EL (cell line): ENCODE measurements at regions not wholly inside any gene's neighbourhood (a gene's known extent, or its start where the extent isn't known, plus 50 kb on each side); places are given as distances from the start of the nearest gene placed in this dataset.
"Not testable (repeated sequence)": the region's sequence is repeated elsewhere in the genome, so short reads cannot be mapped to it uniquely, and the experiment has no call there.

ENCODE experiments used
- DNase-seq: peaks from one replicate; pipeline ENCODE4 v3.0.0-alpha.2; 2016

DNA sequence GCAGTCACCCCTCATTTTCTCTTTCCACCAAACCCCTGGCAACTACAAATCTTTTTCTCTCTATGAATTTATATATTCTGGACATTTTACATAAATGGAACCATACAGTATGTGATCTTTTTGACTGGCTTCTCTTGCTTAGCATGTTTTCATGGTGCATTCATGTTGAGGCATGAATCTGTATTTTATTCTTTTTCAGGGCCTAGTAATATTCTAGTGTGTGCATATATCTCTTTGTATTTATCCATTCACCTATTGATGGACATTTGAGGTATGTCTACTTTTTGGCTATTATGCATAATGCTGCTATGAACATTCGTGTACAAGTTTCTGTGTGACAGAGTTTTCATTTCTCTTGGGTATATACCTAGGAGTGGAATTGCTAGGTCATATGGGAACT, 78.2 kb downstream of the HACD1 start:
- DNase-seq: no peak

DNA sequence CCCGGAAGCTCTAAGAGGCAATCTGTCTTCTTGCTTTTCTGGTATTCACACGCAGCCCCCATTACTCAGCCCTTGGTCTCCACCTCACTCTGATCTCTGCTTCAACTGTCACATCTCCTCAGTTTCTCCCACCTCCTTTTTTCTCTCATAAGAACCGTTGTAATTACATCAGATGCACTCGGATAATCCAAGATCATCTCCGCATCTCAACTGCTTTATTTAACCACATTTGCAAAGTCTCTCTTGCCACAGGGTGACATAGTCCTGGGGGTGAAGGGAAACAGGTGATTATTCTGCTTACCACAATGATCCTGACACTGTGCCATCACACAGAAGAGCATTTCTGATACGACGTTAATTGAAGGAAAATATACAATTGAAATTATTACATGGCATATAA, 79.9 kb downstream of the HACD1 start:
- DNase-seq: no peak

DNA sequence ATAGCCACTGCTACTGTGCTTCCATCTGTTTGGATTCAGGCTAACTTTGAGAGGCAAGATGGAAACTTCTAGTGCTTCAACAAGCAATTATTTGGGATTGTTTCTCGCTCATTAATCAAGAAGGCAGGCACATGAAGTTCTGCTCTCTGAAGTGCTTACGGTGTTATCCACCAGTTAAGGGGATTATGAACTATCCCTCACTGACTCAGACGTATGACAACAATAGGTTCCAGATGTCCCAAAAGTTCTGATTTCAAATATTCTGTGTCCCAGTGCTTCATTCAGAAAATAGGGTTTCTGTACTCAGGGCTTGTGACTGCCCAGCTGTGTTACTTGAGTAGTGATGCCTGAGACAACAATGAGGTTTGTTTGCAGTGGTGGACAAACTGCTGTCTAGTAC, 81.0 kb downstream of the HACD1 start:
- DNase-seq: no peak

DNA sequence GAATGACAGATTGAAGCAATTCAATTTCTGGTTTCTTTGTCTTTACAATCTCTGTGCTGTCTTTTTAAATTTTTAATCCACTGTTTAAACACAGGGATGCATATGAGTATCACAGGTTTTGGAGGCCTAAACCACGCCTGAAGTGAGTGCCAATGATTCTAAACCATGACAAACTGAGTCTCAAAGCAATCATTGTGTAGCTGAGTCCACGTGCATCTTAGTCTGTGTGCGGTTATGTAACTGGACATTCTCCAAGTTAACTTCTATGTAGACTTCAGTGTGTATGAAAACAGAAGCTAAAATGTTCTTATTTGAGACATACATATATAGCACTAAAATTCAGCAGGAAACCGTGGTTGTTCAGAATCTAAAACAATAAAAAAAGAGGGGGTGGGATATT, 79.3 kb upstream of the ST8SIA6 start:
- DNase-seq: no peak

DNA sequence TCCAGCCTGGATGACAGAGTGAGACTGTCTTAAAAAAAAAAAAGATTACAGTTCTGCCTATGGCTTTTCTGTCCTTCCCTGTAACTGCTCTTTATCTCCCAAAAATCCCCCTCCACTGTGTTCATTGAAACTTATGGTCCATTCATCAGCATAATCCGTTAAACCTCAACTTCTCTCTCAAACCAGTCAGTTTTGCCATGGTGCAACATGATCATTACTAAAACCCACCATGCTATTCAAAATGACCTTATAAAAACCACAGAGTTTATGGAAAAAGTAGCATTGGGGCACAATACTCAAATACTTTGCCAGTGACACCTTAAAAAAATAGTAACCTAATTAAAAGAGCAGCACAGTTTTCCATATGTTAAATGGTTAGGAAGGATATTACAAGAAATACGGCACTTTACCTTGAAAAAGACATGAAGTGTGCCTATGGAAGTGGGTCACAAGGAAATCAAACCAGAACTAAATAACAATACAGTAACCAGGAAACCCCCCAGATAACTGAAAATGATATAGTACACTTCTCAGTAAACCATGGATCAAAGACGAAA, 74.0 kb upstream of the ST8SIA6 start:
- no peak for DNase-seq

DNA sequence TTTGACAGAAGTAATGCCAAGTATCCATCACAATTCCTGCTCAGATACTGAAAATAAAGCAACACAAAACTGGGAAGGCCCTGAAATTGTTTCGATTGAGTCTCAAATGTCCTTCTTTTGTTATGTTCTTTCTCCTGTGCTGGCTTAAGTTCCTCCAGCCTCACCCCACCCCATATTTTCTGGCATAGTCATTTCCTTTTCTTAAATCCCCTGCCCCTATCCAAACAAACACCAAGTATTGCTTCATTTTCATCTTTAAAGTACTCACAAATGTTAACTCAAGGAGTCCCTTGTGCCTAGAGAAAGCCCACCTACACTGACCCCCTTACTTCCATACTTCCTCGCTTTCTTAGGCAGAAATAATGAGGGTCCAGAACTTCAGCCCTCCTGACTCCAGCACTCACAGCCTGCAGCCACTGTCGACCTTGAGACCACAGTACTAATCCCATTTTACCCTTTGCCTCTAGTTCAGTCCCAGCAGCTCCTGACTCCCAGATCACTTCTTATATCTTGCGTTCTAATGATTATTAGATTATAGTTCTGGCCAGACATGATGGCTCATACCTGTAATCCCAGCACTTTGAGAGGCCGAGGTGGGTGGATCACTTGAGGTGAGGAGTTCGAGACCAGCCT, 73.2 kb upstream of the ST8SIA6 start:
- DNase-seq: peak; percentile 86

DNA sequence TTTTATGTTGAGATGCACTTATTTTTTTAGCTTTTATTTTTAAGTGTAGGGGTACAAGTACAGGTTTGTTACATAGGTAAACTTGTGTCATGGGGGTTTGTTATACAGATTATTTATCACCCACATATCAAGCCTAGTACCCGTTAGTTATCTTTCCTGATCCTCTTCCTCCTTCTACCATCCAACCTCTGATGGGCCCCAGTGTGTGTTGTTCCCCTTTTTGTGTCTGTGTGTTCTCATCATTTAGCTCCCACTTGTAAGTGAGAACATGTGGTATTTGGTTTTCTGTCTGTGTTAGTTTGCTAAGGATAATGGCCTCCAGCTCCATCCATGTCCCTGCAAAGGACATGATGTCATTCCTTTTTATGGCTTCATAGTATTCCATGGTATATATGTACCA, 72.2 kb upstream of the ST8SIA6 start:
- DNase-seq: not testable (repeated sequence)

DNA sequence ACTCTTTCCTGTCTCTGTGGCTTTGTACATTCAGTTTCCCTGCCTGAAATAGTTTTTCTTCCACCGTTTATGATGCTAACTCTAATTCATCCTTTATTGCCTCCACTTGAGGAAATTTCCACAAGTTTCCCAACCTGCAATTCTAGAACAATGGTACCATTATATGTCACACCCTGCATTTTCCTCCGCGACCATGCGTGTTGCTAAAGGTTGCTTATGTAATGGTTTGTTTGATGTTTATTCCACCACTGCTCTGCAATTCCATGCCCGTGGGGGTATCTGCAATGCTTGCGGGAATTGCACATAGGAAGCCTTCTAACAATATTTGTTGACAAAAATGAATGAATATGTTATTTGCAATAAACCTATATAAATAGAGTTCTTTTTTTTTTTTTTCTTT, 69.5 kb upstream of the ST8SIA6 start:
- no peak for DNase-seq

DNA sequence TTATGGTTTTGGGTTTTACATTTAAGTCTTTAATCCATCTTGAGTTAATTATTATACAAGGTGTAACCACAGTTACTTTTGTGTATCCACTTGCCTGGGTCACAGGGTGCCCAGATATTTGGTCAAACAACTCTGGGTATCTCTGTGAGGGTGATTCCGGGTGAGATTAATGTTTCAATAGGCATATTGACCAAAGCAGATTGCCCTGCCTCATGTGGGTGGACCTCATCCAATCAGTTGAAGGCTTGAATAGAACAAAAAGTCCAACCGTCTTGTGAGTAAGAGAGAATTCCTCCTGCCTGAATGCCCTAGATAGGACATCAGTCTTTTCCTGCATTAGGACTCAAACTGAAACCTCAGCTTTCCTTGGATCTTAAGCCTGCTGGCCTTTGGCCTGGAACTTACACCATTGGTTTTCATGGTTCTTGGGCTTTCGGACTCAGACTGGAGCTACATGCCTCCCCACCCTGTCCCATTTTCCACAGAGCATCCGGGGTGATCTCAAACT, 68.9 kb upstream of the ST8SIA6 start:
- DNase-seq: no peak

DNA sequence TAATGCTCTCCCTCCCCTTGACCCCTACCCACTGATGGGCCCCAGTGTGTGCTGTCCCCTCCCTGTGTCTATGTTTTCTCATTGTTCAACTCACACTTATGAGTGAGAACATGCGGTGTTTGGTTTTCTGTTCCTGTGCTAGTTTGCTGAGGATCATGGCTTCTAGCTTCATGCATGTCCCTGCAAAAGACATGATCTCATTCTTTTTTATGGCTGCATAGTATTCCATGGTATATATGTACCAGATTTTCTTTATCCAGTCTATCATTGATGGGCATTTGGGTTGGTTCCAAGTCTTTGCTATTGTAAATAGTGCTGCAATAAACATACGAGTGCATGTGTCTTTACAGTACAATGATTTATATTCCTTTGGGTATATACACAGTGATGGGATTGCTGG, 67.9 kb upstream of the ST8SIA6 start:
- not testable (repeated sequence) for DNase-seq

DNA sequence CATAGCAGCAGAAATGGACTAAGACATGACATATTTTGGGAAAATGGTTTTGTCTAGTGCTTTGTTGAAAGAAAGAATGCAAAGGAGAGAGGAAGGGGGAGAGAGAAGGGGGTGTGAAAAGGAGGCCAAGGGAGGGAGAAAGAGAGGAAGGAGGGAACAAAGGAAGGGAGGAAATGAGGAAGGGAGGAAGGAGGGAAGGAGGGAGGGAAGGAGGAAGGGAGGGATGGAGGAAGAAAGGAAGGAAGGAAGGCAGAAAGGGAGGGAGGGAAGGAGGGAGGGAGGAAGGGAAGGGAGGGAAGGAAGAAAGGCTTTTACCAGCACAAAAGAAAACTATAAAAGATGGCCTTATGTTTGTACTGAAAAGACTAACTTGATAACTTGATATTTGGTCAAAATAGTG, 65.1 kb upstream of the ST8SIA6 start:
- DNase-seq: no peak

DNA sequence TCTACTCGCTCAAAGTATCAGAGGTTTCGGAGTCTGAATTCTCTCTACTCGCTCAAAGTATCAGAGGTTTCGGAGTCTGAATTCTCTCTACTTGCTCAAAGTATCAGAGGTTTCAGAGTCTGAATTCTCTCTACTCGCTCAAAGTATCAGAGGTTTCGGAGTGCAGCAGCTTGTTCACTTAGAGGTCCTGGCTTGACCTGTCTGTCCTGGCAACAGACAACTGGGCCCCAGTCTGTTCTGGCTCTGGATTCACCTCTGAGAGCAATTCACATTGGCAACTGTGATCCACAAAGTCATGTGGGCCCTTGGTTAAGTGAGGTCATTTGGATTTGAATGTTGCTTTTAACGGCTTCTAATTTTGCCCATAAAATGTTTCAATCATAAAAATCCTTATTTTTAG, 63.9 kb upstream of the ST8SIA6 start:
- no peak for DNase-seq

DNA sequence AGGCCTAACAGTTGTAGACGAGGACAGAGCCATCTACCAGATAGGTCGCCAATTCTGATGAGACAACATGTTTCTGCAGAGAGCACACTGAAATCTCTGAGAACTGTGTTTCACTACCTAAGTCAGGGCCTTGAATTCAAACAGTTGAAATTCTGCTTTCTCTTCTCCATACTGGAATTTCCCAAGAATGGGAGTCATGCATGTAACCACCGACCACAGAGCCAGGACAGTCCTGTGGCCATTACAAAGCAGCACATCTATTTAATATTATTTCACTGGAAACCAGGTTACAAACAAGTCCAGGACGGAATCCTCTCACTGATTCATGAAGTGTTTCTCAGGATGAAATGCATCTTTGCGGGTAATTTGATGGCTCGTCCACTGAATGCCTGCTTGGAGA, 62.0 kb upstream of the ST8SIA6 start:
- no peak for DNase-seq

DNA sequence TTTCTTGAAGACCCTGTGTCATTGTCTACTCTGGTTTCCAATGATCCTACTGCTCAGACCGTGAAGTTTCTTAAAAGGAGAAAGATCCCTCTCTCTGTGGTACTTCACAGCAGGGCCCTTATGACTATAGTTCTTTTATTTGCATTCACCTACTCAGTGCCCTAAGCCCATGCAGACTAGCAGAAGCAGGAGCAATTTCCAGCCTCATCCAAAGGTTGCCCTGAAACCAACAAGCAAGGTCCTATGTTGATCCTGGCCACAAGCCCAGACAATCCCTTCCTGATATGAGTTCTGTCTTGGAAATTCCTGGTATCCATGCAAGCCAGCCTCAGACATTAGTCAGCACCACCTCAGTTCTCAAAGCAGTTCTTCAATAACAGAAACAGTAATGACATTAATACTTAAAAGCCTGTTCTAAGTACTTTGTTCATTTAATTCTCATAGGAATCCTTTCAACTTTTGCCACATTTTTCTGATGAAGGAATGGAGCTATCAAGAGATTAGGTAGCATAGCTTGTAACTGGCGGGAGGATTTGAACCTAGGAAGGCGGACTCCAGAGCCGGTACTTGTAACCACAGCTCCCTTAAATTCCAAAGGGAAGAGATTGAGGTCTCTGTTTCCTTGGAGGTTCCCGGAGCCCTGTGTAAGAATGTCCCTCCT, 58.1 kb upstream of the ST8SIA6 start:
- peak; percentile 99 for DNase-seq

DNA sequence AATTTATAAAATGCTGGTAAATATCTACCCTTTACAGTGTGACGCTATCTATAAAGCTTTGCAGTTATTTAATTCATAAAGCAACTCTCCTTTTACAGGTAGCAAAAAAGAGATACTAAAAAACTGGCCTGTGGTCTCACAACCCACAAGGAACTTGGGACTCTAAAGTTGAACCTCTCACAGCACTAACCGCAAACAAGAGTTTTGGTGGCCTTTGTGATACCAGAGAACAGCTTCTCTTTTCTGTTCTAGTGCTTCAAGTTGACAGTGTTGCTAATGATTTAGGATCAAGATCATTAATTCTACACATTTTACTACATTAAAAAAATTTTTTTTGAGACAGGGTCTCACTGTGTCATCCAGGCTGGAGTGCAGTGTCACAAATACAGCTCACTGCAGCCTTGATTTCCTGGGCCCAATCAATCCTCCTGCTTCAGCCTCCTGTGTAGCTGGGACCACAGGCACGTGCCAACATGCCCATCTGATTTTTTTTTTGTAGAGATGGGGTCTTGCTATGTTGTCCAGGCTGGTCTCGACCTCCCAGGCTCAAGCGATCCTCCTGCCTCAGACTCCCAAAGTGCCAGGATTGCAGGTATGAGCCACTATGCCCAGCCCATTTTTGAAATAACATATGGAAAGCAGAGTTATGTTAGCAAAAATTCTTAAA, 56.0 kb upstream of the ST8SIA6 start:
- DNase-seq: no peak

DNA sequence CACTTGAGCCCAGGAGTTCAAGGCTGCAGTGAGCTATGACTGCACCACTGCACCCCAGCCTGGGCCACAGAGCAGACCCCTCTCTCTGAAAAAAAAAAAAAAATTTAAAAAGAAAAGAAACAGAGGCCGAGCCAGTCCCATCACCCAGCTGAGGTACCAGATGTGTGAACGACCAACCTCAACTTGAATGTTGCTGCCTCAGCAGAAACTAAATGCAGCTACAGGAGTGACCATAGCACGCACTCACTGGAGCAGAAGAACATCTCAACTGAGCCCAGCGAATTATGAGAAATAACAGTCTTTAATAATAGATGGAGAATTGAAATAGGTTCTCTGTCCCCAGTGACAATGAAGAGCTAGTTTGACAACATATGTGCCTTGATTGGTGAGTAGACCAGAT, 53.1 kb upstream of the ST8SIA6 start:
- DNase-seq: no peak

DNA sequence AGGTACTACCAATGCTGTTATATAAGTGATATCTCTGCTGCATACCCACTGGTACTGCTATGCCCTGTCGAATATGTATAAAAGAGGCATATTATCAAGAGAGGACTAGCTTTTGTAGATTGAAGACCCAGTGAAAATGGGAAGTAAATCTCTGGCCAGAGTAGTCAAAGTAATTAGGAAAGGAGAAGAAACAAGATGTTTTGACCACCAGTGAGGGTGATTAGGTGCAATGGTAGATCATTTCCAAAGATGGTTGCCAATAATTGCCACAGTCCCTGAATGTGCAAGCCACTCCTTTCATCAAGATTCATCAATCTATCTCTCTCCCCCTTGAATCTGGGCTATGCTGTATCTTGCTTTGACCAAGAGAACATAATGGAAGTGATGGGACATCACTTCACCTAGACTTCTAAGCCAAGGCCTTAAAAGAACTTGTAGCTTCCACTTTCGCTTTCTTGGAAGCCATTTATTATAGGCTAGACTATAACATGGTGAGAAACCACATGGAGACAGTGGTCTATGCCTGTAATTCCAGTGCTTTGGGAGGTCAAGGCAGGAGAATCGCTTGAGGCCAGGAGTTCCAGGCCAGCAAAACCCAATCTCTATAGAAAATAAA, 52.6 kb upstream of the ST8SIA6 start:
- no peak for DNase-seq

DNA sequence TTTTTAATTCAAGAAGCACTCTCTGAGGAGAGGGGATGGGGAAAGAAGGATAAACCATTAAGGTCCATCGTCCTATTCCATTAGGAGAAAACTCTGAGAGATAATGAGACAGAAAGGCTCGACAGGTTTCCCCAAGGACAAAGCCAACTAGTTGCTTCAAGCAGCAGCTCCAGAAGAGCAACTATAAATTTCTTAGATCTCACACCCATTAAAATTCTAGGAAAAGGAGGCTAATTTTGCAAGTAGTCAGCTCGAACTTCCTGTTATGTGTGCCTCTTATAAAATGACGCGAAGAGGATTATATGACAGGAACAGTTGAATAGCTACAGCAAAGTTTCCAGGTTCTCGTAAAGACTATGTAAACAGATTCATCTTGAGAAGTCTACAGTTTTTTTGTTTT, 52.0 kb upstream of the ST8SIA6 start:
- no peak for DNase-seq

DNA sequence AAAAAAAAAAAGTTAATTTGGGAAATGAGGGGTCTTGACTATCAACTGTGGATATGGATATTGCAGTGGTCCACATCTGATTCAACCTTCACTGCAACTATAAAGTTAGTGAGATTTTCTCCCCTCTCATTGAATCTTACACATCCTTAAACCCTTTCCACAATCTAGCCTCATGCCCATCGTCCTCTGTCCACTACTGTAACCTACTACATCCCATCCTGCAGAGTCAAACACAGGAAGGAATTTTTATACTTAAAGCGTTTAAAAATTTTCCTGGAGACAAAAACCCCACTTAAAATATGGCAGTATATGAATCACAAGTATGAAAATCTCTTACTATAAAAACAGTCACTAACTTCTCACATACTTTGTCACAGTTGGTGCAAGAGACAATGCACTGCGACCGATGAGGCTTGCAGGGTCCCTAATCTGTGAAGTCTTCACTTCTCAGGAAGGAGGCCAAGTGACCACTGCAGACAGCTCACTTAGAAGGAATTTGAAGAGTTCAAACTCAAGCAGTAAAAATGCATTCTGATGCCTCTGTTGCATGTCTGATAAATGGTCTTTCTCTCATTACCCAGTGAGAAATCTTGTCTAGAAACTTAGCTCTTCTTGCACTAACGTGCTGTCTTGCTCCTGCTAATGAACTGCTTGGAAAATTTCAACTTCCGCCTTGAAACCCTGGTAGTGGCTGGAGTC, 50.3 kb upstream of the ST8SIA6 start:
- DNase-seq: peak; percentile 94
